ENCODE measurements at regions not wholly inside any gene's neighbourhood (a gene's known extent, or its start where the extent isn't known, plus 50 kb on each side); places are given as distances from the start of the nearest gene placed in this dataset.

DNA sequence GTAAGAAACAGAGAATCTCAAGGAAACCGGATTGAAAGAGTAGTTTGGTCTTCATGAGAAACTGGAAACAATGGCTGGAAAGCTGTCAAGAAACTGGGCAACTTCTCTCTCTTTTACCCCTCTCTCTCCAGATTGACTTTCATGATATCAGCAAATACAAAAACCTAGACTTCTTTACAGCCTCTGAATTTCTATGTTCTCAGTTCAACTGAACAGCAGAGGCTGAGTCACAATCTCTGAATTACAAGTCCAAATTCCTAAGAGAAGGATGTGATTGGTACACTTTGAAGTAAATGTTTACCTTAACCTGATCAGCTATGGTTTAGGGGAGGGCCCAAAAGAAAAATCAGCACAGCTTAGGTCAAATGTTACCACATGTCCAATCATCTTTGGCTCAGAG, 974.9 kb downstream of the RPA4 start:
- in situ Hi-C loops (cut with MboI; ENCODE audit: low pct_unique_long_range_greater_than_20kb, low sequenced_read_pairs, unreplicated experiment): no loop called here
- TF ChIP-seq, protein P1, sequence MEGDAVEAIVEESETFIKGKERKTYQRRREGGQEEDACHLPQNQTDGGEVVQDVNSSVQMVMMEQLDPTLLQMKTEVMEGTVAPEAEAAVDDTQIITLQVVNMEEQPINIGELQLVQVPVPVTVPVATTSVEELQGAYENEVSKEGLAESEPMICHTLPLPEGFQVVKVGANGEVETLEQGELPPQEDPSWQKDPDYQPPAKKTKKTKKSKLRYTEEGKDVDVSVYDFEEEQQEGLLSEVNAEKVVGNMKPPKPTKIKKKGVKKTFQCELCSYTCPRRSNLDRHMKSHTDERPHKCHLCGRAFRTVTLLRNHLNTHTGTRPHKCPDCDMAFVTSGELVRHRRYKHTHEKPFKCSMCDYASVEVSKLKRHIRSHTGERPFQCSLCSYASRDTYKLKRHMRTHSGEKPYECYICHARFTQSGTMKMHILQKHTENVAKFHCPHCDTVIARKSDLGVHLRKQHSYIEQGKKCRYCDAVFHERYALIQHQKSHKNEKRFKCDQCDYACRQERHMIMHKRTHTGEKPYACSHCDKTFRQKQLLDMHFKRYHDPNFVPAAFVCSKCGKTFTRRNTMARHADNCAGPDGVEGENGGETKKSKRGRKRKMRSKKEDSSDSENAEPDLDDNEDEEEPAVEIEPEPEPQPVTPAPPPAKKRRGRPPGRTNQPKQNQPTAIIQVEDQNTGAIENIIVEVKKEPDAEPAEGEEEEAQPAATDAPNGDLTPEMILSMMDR (IDR thresholded peaks at IDR 0.05; ENCODE audit: extremely low read depth, insufficient read depth, missing control alignments): no peak
- no peak for DNase-seq (ENCODE audit: low spot score)

DNA sequence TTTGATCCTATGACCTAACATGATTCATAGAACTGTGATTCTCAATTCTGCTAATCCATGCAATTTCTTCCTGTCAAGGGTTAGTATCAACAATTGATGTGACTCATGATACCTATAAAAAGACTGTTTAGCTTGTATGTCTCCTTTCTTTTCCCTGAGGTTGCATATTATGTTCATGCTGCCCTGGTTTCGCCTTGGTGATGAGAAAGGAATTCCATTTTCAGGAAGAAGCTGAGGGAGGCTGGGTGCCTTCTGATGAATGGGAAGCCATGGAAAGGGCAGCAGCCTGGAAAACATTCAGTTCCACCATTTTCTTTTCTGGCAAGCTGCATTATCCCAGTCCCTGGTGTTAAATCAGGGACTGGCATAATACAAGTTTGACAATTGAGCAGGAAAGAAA, 976.5 kb downstream of the RPA4 start:
- in situ Hi-C loops (cut with MboI; ENCODE audit: low pct_unique_long_range_greater_than_20kb, low sequenced_read_pairs, unreplicated experiment): no loop called here
- TF ChIP-seq, protein P1 (IDR thresholded peaks at IDR 0.05; ENCODE audit: extremely low read depth, insufficient read depth, missing control alignments): no peak
- no peak for DNase-seq (ENCODE audit: low spot score)

DNA sequence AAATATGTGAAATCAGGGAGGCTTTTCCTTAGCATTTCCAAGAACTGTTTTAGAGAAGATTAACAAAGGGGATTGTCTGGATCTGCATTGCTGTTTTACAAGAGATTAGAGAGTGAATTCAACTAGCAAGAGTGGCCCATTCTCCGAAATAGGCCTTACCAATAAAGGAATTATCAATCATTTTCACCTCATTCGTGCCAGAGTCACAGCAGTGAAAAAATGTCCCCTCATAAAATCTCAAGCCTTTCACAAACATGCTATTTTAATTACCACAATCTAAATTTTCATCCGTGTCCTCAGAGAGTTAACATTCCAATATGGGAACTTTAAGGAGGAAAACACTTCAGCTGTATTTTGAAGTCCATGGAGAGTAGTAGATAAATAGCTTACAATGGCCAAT, 979.6 kb downstream of the RPA4 start:
- TF ChIP-seq, protein P1 (IDR thresholded peaks at IDR 0.05; ENCODE audit: extremely low read depth, insufficient read depth, missing control alignments): no peak
- in situ Hi-C loops (cut with MboI; ENCODE audit: low pct_unique_long_range_greater_than_20kb, low sequenced_read_pairs, unreplicated experiment): no loop called here
- DNase-seq (ENCODE audit: low spot score): no peak

DNA sequence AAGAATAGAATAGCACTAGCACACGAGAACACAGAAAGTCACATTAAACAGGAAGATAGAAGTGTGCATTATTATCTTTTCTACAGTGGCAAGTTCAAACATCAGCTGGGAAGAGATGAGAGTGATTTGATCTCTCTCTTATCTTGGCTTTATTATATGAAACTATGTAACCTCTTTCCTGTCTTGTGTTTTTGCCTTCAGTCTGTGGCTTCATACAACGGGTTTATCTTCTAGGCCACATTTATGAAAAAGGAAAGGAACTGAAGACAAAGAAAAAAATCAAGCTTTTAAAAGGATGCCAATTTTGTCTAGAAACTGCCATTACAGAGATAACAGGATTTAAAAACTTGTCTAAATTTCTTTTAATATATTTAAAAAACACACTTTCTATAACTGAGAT, 983.6 kb downstream of the RPA4 start:
- DNase-seq (ENCODE audit: low spot score): no peak
- TF ChIP-seq, protein P1 (IDR thresholded peaks at IDR 0.05; ENCODE audit: extremely low read depth, insufficient read depth, missing control alignments): no peak
- in situ Hi-C loops (cut with MboI; ENCODE audit: low pct_unique_long_range_greater_than_20kb, low sequenced_read_pairs, unreplicated experiment): no loop called here

DNA sequence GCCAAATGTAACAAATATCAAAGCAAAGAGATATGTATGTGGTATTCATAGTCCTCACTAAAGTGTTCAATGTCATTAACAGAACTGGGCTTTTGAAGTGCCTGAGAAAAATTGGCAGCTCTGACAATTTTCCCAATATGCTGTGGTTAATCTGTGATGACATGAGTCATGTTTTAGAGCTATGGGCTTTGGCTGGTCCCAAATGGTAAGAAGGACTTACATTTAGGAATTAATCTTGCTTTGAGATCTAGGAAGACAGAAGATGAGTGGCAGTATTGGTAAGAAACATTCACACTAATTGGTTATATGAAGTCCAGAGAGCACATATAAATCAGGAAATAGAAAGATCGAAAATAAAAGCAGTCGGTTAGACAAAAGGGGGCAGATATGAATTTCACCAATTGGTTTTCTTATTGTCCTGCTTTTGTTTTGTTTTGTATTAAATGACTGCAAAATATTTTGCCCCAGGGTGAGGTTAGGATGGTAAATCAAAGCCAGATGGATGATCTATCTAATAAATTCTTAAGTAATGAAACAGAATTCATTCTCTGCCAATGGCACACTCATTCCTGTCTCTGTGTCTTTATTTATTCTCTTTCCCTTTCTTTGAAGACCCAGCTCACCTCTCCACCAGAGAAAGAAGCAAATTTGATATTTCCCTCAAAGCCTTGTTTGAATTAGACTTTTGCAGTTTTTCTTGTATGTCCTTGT, 993.1 kb downstream of the RPA4 start:
- TF ChIP-seq, protein P1 (IDR thresholded peaks at IDR 0.05; ENCODE audit: extremely low read depth, insufficient read depth, missing control alignments): no peak
- no peak for DNase-seq (ENCODE audit: low spot score)
- in situ Hi-C loops (cut with MboI; ENCODE audit: low pct_unique_long_range_greater_than_20kb, low sequenced_read_pairs, unreplicated experiment): no loop called here

DNA sequence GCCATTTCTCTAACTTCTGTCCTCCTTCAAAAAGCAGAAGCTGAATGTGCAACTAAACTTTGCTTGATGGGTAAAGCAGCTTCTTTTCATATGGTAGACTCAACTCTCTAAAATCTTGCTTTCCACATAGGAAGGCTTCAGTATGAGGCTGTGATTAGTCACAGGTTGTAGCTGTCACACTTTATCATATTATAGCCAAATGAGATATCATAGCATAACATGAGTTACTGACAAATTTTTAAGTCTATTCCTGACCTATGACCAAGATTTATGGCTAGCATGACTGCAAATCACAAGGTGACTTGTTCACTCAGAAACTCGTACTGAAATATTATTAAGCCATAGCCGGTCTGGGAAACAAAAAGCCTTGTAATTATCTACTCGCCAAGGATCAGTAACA, 998.6 kb downstream of the RPA4 start:
- DNase-seq (ENCODE audit: low spot score): no peak
- TF ChIP-seq, protein P1 (IDR thresholded peaks at IDR 0.05; ENCODE audit: extremely low read depth, insufficient read depth, missing control alignments): no peak
- in situ Hi-C loops (cut with MboI; ENCODE audit: low pct_unique_long_range_greater_than_20kb, low sequenced_read_pairs, unreplicated experiment): no loop called here
